GM06990 (cell line): ENCODE measurements at regions not wholly inside any gene's neighbourhood (a gene's known extent, or its start where the extent isn't known, plus 50 kb on each side); places are given as distances from the start of the nearest gene placed in this dataset.

ENCODE experiments used
- DNase-seq: peaks from one replicate; pipeline ENCODE4 v3.0.0-alpha.2; 2011; ENCODE audit not compliant: insufficient read length; ENCODE audit errors: extremely low read depth
- H3K27me3 ChIP-seq: replicated peaks from 2 replicates; pipeline ENCODE4 v1.6.0; 2011; ENCODE audit warnings: low read length; ENCODE audit not compliant: control insufficient read depth, insufficient read depth
- H3K36me3 ChIP-seq: 2 replicates; pipeline ENCODE4 v1.5.1; 2011; ENCODE audit warnings: low read length; ENCODE audit not compliant: control insufficient read depth, insufficient read depth
- H3K4me3 ChIP-seq: replicated peaks from 2 replicates; pipeline ENCODE4 v1.5.1; 2011; ENCODE audit warnings: low read depth, mild to moderate bottlenecking, control low read depth, low read length
- TF ChIP-seq, protein P1 (sequence below): IDR thresholded peaks from 2 replicates; pipeline ENCODE4 v1.5.1; 2011; ENCODE audit warnings: low read length, control low read depth, mild to moderate bottlenecking, inconsistent platforms; ENCODE audit not compliant: insufficient read depth, poor library complexity, severe bottlenecking

DNA sequence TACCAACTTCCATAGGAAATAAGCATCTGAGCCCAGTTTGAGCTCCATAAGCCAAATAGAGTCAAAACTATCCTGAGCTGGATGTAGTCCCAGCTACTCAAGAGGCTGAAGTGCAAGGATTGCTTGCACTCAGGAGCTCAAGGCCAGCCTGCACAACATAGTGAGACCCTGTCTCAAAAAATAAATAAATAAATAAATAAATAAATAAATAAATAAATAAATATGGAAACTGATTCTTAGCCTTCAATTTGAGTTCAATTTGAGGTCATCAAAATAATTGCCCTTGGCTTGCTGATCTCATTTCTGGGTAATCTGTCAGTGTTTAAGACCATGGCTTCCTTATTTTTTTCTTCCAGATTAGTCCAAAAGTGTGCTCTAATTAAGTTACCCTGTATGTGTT, 184.9 kb upstream of the CDH20 start:
- Histone ChIP-seq H3K36me3 (no peaks in the 10 kb centered on the region), H3K4me3 (no peak overlapping the region), H3K27me3 (no peaks in the 10 kb centered on the region)
- no peak for DNase-seq
- TF ChIP-seq, protein P1, sequence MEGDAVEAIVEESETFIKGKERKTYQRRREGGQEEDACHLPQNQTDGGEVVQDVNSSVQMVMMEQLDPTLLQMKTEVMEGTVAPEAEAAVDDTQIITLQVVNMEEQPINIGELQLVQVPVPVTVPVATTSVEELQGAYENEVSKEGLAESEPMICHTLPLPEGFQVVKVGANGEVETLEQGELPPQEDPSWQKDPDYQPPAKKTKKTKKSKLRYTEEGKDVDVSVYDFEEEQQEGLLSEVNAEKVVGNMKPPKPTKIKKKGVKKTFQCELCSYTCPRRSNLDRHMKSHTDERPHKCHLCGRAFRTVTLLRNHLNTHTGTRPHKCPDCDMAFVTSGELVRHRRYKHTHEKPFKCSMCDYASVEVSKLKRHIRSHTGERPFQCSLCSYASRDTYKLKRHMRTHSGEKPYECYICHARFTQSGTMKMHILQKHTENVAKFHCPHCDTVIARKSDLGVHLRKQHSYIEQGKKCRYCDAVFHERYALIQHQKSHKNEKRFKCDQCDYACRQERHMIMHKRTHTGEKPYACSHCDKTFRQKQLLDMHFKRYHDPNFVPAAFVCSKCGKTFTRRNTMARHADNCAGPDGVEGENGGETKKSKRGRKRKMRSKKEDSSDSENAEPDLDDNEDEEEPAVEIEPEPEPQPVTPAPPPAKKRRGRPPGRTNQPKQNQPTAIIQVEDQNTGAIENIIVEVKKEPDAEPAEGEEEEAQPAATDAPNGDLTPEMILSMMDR, result no peak

DNA sequence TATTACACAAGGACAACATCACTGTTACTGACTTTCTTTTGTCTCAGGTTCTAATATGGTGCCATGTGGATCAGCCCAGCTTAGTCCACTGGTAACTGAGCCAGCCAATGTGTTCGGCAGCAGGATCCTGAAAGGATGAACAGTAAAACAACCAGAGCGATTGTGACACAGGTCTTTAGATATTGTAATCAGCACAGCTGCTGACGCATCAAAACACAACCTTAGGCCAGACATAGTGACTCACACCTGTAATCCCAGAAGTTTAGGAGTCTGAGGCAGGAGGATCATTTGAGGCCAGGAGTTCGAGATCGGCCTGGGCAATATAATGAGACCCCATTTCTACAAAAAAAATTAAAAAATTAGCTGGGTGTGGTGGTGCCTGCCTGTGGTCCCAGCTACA, 183.4 kb upstream of the CDH20 start:
- Histone ChIP-seq H3K27me3 (no peaks in the 10 kb centered on the region), H3K4me3 (no peak overlapping the region), H3K36me3 (no peaks in the 10 kb centered on the region)
- DNase-seq, result no peak
- TF ChIP-seq, protein P1, result no peak

DNA sequence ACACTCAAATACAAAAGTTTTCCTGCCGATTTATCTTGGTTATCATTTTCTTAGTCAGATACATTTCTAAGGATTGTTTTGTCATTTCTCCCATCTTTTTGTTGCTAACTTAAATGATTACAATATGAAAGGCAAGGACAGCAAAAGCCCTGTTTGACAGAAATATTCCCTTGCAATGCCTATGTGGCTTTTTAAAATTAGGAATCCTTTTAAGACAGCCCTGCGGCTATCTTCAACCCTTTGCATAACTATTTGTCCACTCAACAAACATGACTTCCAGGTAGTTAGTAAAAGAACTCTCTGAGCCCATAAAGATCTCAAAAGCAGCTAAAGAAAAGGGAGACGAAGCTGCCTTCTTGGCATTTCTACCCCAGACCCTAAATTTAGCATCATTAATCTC, 179.7 kb upstream of the CDH20 start:
- no peak for DNase-seq
- Histone ChIP-seq H3K36me3 (no peaks in the 10 kb centered on the region), H3K4me3 (no peak overlapping the region), H3K27me3 (no peaks in the 10 kb centered on the region)
- TF ChIP-seq, protein P1, result no peak

DNA sequence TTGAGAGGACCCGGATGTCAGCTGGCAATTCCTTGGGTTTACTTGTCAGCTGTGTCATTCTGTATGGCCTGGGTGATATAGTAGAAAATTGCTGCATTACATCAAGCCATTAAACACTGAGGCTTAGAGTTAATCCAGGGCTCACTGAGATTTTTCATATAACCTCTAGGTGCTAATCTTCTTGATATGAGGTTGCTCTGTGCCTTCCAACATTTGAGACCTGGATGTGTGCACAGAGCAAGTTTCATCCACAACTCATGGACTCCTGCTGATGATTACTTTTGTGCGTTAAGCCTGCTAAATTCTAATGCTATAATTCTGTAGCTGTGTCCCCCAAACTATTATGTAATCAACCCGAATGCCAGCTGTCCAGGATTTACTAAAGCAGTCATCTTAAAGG, 178.4 kb upstream of the CDH20 start:
- TF ChIP-seq, protein P1, result no peak
- H3K27me3 ChIP-seq, result no peaks in the 10 kb centered on the region
- H3K36me3 ChIP-seq, result no peaks in the 10 kb centered on the region
- no peak for DNase-seq
- no peak overlapping the region for H3K4me3 ChIP-seq

DNA sequence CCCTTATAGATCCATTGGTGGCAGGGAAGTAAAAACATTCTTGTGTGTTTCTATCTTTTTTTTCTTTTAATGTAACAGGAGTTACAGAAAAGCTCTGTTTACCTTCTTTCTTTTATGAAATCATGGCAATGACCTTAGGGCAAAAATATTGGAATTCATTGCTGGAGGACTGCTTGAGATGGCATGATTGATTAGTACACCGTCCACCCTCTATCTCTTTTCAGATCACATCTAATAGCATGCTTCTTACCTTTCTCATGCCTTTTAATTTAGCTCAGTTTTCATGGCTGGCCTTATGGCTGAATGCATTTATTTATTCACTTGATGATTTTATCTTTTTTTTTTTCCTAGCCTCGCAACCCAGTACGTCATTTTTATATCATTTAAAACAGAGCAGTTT, 177.6 kb upstream of the CDH20 start:
- TF ChIP-seq, protein P1, result no peak
- no peak for DNase-seq
- H3K4me3 ChIP-seq, result no peak overlapping the region
- no peaks in the 10 kb centered on the region for H3K36me3 ChIP-seq
- H3K27me3 ChIP-seq, result no peaks in the 10 kb centered on the region

DNA sequence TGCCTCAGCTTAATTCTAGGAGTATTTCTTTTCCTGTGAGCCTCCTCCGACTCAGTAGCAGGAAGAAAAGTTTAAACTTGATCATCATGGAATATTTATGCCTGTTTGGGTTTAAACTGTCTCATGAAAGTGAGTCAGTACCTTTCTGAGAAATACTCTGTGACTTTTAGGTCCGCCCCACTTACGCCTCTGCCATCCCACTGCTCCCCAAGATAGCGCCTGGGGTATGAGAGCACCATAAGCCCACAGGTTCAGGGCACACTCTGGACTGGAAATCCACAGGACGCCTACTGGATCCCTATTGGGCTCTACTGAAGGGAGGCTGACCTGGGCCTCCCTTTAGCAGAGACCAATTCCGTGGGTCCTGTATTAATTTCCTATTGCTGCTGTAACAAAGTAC, 175.8 kb upstream of the CDH20 start:
- no peak for DNase-seq
- TF ChIP-seq, protein P1, result no peak
- H3K36me3 ChIP-seq, result no peaks in the 10 kb centered on the region
- H3K4me3 ChIP-seq, result no peak overlapping the region
- H3K27me3 ChIP-seq, result no peaks in the 10 kb centered on the region
